ENCODE measurements at regions not wholly inside any gene's neighbourhood (a gene's known extent, or its start where the extent isn't known, plus 50 kb on each side); places are given as distances from the start of the nearest gene placed in this dataset.
"Not testable (repeated sequence)": the region's sequence is repeated elsewhere in the genome, so short reads cannot be mapped to it uniquely, and the experiment has no call there.

GRCh38 chr20:29885282-29886185 lies 1371.9 kb upstream of the DEFB115 start:
- H3K4me3 ChIP-seq; H3K9me3 ChIP-seq (replicated peaks in 1 of 11); H3K4me1 ChIP-seq; H3K9ac ChIP-seq; H3K36me3 ChIP-seq; H4K20me1 ChIP-seq; H3K27me3 ChIP-seq; H3K4me2 ChIP-seq; H3K27ac ChIP-seq: not testable (repeated sequence)

GRCh38 chr20:29891555-29891954 lies 1365.9 kb upstream of the DEFB115 start:
- not testable (repeated sequence) for H3K4me3 ChIP-seq; H3K9ac ChIP-seq; H3K36me3 ChIP-seq; H3K27ac ChIP-seq; H3K9me3 ChIP-seq (replicated peaks in 1 of 11); H3K4me1 ChIP-seq; H3K4me2 ChIP-seq; H3K27me3 ChIP-seq; H4K20me1 ChIP-seq
